GM21723 (cell line): ENCODE measurements at regions not wholly inside any gene's neighbourhood (a gene's known extent, or its start where the extent isn't known, plus 50 kb on each side); places are given as distances from the start of the nearest gene placed in this dataset.
"Not testable (repeated sequence)": the region's sequence is repeated elsewhere in the genome, so short reads cannot be mapped to it uniquely, and the experiment has no call there.

Experiments
- ATAC-seq: cut with Tn5 transposase; IDR thresholded peaks from one replicate; pipeline ENCODE4 v1.9.1; 2021; ENCODE audit warnings: mild to moderate bottlenecking, moderate library complexity; ENCODE audit not compliant: unreplicated experiment

- no peak for ATAC-seq
Measured at GRCh38 chr1:228937851-228938536, 202.7 kb downstream of the RHOU start.

DNA sequence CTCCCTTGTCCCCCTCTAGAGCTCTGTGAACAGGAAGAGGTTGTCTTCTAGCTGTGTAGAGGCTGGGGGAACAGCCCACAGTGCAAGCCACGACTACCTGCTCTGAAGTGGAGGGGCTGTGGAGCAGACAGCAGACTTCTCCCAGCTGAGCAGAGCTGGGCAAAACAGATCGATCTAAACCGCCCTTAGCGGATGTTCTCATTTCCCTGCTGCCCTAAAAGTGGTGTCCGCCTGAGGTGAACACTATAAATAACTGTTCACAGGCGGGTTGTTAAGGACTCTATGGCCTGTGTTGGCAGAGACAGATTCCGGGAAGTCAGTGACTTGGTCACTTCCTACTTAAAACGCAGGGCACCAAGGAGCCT lies 203.2 kb downstream of the RHOU start:
- ATAC-seq = no peak

DNA sequence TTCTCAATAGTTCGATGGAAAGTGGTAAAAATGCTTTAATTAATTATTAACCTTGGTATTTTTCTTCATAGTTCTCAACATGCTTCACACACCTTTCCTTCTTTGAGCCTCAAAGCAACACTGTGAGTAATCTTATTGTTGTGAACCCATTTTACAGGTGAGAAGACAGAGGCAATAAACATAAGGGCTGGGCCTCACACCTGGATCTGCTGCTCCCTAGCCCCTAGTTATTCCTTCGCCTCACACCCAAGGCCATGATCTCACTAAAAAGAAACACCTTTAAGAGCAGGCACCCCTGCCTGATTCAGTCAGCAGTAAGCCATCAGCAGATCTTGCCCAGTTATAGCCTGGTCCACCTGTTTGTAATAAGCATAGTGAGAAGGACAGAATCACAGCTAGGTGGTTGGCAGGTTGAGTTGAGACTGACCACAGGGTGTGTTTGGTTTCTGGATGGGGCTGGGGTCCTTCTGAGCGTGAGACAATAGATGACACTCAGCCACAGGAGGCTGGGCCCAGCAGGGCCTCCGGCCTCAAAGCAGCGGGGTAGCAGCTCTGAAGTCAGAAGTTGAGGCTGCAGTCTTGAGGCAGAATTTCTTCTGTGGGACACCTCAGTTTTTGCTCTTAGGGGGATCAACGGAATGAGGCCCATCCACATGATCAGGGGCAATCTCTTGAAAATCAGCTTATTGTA lies 203.9 kb downstream of the RHOU start:
- ATAC-seq = no peak

GRCh38 chr1:228939881-228940392 lies 204.7 kb downstream of the RHOU start:
- no peak for ATAC-seq

GRCh38 chr1:228940526-228940925 lies 205.2 kb downstream of the RHOU start:
- ATAC-seq = no peak

DNA sequence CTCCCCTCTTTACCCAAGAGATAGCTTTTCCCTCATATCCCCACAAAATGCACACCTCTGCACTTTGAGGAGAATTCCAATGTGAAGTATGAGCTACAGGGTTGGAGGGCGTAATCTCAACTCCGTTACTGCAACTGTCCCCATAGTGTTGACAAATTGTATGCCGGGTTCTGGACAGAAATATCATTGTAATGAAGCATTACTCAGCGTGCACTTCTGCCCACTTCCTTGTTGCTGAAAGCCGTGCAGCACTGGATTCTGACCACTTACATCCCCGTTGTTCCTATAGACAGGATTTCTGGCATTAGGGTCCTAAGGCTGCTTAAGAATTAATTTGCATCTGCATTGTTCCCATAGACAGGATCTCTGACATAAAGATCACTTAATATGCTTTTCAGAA lies 205.6 kb downstream of the RHOU start:
- ATAC-seq = no peak

DNA sequence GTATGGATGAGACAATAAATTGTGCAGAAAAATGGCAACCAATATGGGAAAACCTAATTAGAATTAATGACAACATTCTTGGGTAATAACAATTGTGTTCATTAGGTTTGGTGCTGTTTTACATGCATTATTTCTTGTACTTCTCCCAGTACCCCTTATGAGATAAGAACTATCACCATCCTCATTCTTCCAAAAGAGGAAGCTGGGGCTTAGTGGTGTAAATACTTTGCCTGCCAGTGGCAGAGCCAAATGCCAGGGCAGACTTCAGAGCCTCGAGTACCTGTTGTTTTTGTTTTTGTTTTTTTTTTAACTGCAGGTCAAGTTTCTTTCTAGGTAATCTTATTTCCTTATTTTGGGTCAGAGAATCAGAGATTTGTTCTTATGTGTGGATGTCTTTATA lies 206.4 kb downstream of the RHOU start:
- no peak for ATAC-seq

DNA sequence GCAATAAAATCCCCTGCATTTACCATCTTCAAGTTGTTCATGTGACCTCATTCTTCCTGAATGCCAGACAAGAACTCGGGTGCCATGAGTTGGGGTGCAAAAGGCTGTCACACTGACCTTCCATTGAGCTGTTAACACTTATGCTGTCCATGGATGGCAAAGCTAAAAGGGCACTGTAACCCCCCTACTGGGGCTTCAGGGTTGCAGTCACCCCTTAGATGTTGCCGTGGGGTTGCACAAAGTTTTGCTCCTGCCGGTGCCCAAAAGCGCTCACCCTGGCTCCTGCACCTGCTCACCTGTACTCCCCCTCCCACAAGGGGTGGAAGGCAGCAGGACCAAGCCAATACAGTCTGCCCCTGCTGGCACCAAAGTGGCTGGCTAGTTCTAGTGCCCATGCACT lies 208.2 kb downstream of the RHOU start:
- no peak for ATAC-seq

DNA sequence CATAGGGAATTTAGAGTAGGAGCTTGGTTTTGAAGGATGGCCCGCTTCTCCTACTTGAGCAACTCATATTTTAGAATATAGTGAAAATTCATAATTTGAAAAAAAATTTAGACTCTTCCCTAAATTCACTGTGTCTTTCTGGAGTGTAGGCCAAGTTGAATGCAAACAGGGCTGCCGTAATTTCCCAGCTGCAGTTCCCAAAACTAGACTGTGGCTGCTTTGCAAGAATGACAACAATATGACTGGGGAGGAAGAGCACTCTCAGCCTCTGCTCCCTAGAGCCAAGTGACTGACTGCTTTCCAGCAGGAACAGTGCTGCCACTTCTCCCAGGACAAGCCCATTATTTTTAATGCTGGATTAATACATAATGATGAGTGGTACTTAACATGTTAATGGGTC lies 209.0 kb downstream of the RHOU start:
- no peak for ATAC-seq

DNA sequence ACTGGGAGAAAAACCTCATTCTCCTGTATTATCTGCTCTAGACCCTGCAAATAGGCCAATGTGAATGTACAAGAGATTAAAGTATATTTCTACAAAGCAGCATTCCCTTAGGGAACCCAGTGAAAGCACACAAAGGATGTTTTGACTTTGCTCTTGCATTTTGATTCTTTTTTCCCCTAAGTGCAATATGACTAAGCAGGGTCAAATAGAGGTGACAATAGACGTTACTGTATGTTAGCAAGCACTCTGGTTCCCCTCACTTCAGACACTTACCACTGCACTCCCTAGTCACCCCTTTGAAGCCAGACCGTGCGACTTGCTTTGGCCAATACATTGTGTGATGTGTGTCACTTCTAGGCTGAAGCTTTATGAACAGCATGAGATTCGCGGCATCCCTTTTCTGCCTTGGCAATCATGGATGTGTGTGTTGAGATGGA lies 209.7 kb downstream of the RHOU start:
- ATAC-seq = no peak

GRCh38 chr1:228945885-228946284 lies 210.6 kb downstream of the RHOU start:
- ATAC-seq = no peak

GRCh38 chr1:228949617-228950016 lies 214.3 kb downstream of the RHOU start:
- not testable (repeated sequence) for ATAC-seq

DNA sequence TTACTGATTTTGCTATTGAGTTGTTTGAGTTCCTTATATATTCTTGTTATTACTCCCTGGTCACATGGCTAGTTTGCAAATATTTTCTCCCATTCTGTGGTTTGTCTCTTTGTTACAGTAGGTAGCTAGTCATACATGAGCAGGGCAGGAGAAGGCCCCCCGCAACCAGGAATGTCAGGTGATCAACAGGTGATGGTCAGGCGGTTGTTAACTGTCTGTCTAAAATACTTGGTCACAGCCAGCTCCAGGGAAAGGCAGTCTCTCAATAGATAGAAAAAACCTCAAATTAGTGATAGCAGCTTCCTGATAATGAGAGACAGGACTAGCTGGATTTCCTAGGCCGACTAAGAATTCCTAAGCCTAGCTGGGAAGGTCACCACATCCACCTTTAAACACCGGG lies 217.9 kb downstream of the RHOU start:
- ATAC-seq = no peak

- ATAC-seq = not testable (repeated sequence)
Measured at GRCh38 chr1:228953808-228954207, 218.5 kb downstream of the RHOU start.

DNA sequence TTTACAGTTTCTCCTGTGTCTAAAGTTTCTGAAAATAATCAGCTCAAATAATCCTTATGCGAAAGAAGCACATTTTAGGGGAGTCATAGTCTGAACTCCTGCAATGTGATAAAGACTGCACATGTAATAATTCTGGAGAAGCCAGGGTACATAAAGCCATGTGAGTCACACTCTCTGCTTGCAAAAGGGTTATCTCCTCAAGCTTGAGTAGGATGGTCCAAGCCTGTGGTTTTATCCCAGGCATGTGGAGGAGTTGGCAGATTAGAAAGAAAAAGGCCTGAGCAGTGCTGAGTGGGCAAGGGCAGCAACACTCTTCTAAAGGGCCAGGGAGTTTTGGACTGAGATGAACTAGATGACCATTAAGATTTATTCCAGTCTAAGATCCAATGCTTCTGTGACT lies 220.4 kb downstream of the RHOU start:
- no peak for ATAC-seq

GRCh38 chr1:228956864-228957263 lies 221.6 kb downstream of the RHOU start:
- ATAC-seq = no peak

- no peak for ATAC-seq
Measured at GRCh38 chr1:228957535-228957934, 222.3 kb downstream of the RHOU start.

DNA sequence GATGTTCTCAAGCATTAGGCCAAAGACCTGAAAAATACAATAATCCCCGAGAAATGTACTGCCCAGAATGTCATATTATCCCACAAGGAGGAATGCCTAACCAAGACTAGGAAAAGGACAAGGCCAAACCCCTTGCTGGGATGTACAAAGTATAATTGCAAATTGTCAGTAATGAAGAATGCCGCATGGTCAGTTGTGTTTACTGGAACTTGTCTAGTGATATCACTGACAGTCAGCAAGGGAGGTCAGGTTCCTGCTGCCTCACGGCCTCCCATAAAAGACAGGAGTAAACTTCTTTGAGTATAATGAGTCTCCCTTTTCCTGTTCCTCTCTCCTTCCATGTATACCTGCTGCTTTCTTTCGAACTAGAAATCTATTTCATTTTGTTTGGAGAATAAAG lies 222.8 kb downstream of the RHOU start:
- no peak for ATAC-seq

GRCh38 chr1:228958741-228959140 lies 223.5 kb downstream of the RHOU start:
- no peak for ATAC-seq

- no peak for ATAC-seq
Measured at GRCh38 chr1:228960705-228961104, 225.4 kb downstream of the RHOU start.

GRCh38 chr1:228961511-228961910 lies 226.2 kb downstream of the RHOU start:
- no peak for ATAC-seq

GRCh38 chr1:228963795-228964177 lies 228.5 kb downstream of the RHOU start:
- ATAC-seq = no peak
